RWPE1 (cell line): ENCODE measurements at regions not wholly inside any gene's neighbourhood (a gene's known extent, or its start where the extent isn't known, plus 50 kb on each side); places are given as distances from the start of the nearest gene placed in this dataset.
A peak's percentile ranks its signal among the peaks of the same experiment; 100 is the strongest.
"Not testable (repeated sequence)": the region's sequence is repeated elsewhere in the genome, so short reads cannot be mapped to it uniquely, and the experiment has no call there.

Experiments used
- CTCF ChIA-PET: fragments of 350-600 bp; sonication (Branson Sonifier 250); formaldehyde crosslinking; extraction: SDS; loops from one replicate; lab custom pipeline; 2021; lab: Yijun Ruan, JAX
- POLR2A ChIA-PET: fragments of 400-600 bp; formaldehyde crosslinking; extraction: SDS; loops from one replicate; lab custom pipeline; 2020; ENCODE audit warnings: antibody characterized with exemption; ENCODE audit not compliant: low non-redundant PET; lab: Yijun Ruan, JAX
- DNase-seq: peaks from one replicate; pipeline ENCODE4 v3.0.0; 2012; ENCODE audit warnings: low spot score
- H3K27ac ChIP-seq: fragments of 450-650 bp; 2 replicates; pipeline ENCODE4 v1.5.1; 2017
- TF ChIP-seq, protein P1 (sequence below): fragments of 450-650 bp; conservative IDR thresholded peaks from 2 replicates; pipeline ENCODE4 v1.5.1; 2017; ENCODE audit warnings: low read depth, mild to moderate bottlenecking

DNA sequence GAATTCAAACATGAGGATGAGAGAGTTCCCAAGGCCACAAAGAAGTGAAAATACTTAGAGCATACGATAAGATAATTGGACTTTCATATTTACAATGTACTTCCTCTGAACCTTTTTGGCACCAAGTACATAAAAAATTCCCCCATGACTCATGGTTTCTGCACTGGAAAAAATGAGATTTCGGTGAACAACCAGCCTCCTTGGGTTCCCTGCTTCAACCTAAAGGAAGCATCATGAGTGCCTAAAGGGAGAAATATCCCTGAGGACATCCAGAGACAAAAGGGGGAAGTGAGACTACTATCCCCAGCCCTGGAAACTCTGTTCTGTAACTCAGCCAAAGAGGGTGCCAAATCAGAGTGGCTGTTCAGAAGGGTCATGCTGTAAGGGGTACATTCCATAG, 562.7 kb upstream of the SLC39A10 start:
- TF ChIP-seq, protein P1, sequence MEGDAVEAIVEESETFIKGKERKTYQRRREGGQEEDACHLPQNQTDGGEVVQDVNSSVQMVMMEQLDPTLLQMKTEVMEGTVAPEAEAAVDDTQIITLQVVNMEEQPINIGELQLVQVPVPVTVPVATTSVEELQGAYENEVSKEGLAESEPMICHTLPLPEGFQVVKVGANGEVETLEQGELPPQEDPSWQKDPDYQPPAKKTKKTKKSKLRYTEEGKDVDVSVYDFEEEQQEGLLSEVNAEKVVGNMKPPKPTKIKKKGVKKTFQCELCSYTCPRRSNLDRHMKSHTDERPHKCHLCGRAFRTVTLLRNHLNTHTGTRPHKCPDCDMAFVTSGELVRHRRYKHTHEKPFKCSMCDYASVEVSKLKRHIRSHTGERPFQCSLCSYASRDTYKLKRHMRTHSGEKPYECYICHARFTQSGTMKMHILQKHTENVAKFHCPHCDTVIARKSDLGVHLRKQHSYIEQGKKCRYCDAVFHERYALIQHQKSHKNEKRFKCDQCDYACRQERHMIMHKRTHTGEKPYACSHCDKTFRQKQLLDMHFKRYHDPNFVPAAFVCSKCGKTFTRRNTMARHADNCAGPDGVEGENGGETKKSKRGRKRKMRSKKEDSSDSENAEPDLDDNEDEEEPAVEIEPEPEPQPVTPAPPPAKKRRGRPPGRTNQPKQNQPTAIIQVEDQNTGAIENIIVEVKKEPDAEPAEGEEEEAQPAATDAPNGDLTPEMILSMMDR: no peak
- peak; percentile 10 for DNase-seq
- POLR2A ChIA-PET: no interaction called here
- CTCF ChIA-PET: no interaction called here
- no peak overlapping the region for H3K27ac ChIP-seq

DNA sequence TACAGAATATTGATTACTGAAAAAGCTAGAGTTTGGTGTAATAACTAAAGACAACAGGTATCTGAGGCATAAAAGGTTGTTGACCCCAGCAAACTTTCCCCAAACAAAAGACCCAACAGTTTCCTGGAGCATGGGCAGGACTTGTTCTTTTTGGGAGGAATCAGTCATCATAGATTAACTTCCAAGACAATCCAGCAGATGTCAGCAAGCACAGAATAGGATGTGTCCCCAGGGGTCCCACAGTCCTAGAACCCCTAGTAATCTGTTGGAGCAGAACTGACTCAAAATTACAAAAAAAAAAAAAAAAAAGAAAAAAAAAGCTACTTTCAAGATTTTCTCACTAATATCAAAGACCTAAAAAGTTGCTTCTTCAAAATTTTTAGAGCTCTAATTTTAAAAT, 564.7 kb upstream of the SLC39A10 start:
- TF ChIP-seq, protein P1: no peak
- DNase-seq: no peak
- ChIA-PET CTCF (no interaction called here), POLR2A (no interaction called here)
- H3K27ac ChIP-seq: no peak overlapping the region

DNA sequence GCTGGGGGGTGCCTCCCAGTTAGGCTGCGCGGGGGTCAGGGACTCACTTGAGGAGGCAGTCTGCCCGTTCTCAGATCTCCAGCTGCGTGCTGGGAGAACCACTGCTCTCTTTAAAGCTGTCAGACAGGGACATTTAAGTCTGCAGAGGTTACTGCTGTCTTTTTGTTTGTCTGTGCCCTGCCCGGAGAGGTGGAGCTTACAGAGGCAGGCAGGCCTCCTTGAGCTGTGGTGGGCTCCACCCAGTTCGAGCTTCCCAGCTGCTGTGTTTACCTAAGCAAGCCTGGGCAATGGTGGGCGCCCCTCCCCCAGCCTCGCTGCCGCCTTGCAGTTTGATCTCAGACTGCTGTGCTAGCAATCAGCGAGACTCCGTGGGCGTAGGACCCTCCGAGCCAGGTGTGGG, 584.2 kb upstream of the SLC39A10 start:
- POLR2A ChIA-PET, DNase-seq, CTCF ChIA-PET: not testable (repeated sequence)

DNA sequence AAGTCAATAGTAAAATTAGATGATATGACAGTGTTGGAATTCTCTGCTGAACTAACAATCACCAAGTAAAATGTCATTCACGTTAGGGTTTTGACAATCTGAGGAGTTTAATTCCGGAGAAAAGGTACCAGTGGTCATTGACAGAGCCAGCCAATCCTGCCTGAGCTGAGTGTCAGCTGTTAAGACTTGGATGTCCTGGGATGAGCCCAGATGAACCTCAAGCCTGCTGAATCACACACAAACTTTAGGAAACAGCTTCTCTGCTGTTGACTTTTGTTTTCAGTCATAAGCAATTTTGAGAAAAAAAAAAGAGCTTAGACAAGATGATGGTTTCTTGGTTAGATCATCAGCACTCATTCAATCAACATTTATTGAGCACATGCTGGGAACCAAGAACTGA, 600.0 kb upstream of the SLC39A10 start:
- POLR2A ChIA-PET: no interaction called here
- no peak for DNase-seq
- no peak overlapping the region for H3K27ac ChIP-seq
- TF ChIP-seq, protein P1: no peak
- CTCF ChIA-PET: interaction anchor here (0.6 kb wide), 2 partner anchors 83 to 834 kb away, joined by 3 read pairs; no protein-coding TSS in a partner anchor

More for the DNA sequence above, 584.2 kb upstream of the SLC39A10 start:
- H3K27ac ChIP-seq: not testable (repeated sequence)

DNA sequence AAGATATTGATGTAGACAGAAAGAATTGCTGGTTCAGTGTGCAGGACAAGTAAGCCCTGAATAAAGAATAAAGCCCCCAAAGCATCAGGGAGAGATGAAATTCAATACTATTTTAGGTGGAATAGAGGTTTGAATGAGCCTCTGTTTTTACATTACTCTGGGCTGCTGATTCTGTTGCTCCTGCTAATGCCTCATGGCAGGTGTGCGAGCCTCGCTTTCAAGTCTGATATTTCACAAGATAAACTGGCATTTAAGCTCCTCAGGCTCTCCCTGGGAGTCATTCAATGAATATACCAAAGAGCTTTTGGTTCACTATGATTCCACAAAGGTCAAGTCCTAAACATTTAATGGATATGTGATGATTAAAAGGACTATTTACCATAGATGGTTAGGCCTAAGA, 601.0 kb upstream of the SLC39A10 start:
- POLR2A ChIA-PET: no interaction called here
- TF ChIP-seq, protein P1: no peak
- CTCF ChIA-PET: no interaction called here
- no peak overlapping the region for H3K27ac ChIP-seq
- no peak for DNase-seq

DNA sequence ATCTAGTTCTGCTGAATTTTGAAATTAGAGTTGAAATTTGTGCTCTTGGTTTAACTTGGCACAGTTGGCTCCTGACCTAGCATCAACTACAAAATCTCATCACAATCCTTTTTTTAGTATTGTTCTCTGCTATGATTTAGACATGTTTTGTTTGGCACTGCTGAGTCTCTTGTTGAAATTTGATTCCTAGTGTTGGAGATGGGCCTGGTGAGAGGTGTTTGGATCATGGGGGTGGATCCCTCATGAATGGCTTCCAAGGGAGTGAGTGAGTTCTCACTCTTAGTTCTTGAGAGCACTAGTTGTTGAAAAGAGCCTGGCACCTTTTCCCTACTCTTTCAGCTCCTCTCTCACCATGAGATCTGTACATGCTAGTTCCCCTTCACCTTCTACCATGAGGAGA, 605.6 kb upstream of the SLC39A10 start:
- H3K27ac ChIP-seq: no peak overlapping the region
- TF ChIP-seq, protein P1: no peak
- ChIA-PET CTCF (no interaction called here), POLR2A (no interaction called here)
- no peak for DNase-seq

DNA sequence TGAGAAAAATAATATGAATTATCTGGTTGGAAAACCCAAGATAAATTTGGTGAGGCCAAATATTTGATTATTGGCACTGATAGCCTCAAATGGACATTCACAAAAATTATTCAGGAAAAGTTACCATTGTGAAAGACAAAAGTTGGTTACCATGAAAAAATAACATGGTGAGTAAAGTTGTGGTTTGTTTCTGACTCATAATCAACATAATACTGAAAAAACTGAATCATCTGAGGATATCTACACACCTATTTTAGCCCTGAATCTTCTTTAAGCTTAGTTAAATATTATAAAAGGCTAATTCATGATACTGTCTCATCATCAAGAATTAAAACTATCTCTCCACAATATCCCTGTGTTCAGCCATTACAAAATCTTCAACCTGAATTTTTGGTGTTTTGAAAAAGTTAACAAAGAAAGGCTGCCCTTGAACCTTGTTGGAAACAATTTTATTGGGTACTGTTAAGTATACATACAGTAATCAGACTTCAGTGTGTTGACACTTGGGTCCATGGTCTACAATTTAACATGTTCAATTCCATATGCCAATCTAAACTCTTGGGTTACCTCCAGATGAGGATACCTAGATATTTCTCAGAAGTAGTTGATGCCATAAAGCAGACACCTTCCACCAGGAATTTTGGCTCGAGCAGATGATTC, 607.5 kb upstream of the SLC39A10 start:
- CTCF ChIA-PET: no interaction called here
- POLR2A ChIA-PET: no interaction called here
- H3K27ac ChIP-seq: no peak overlapping the region
- TF ChIP-seq, protein P1: no peak
- peak; percentile 4 for DNase-seq
